H9 (cell line): ENCODE measurements at regions not wholly inside any gene's neighbourhood (a gene's known extent, or its start where the extent isn't known, plus 50 kb on each side); places are given as distances from the start of the nearest gene placed in this dataset.

Source experiments
- DNase-seq: peaks from one replicate; pipeline ENCODE4 v3.0.0-alpha.2; 2017
- H2AFZ ChIP-seq: one replicate; pipeline ENCODE4 v1.6.1; 2013; ENCODE audit warnings: mild to moderate bottlenecking, low read length, control low read depth, moderate library complexity
- H2AK5ac ChIP-seq: 2 replicates; pipeline ENCODE4 v1.6.1; 2013; ENCODE audit warnings: low read length, control low read depth, mixed read lengths; ENCODE audit not compliant: insufficient read length
- H2BK120ac ChIP-seq: one replicate; pipeline ENCODE4 v1.6.1; 2013; ENCODE audit warnings: low read depth, mild to moderate bottlenecking, low read length, control low read depth, inconsistent platforms; ENCODE audit not compliant: poor library complexity, severe bottlenecking
- H2BK12ac ChIP-seq: 2 replicates; pipeline ENCODE4 v1.6.1; 2013; ENCODE audit warnings: low read length, control low read depth, mixed read lengths, low read depth; ENCODE audit not compliant: insufficient read length
- H2BK15ac ChIP-seq: 2 replicates; pipeline ENCODE4 v1.6.1; 2013; ENCODE audit warnings: low read depth, low read length, control low read depth
- H2BK20ac ChIP-seq: one replicate; pipeline ENCODE4 v1.6.1; 2013; ENCODE audit warnings: low read depth, mild to moderate bottlenecking, low read length, control low read depth, inconsistent platforms; ENCODE audit not compliant: poor library complexity, severe bottlenecking
- H2BK5ac ChIP-seq: 2 replicates; pipeline ENCODE4 v1.6.1; 2013; ENCODE audit warnings: low read length, control low read depth, mixed read lengths; ENCODE audit not compliant: insufficient read length
- H3K14ac ChIP-seq: 2 replicates; pipeline ENCODE4 v1.6.1; 2013; ENCODE audit warnings: low read length, control low read depth; ENCODE audit not compliant: insufficient read depth
- H3K18ac ChIP-seq: 2 replicates; pipeline ENCODE4 v1.6.1; 2013; ENCODE audit warnings: low read depth, mild to moderate bottlenecking, mixed read lengths, low read length, control low read depth; ENCODE audit not compliant: insufficient read length
- H3K23ac ChIP-seq: 2 replicates; pipeline ENCODE4 v1.6.1; 2013; ENCODE audit warnings: low read length, control low read depth, mixed read lengths, low read depth; ENCODE audit not compliant: insufficient read length
- H3K23me2 ChIP-seq: 2 replicates; pipeline ENCODE4 v1.6.1; 2013; ENCODE audit warnings: low read depth, mild to moderate bottlenecking, mixed read lengths, low read length, control low read depth; ENCODE audit not compliant: insufficient read length, poor library complexity, severe bottlenecking
- H3K27ac ChIP-seq: 2 replicates; pipeline ENCODE4 v1.5.1; 2013; ENCODE audit warnings: low read length, control low read depth, mixed read lengths, low read depth; ENCODE audit not compliant: insufficient read length
- H3K27me3 ChIP-seq: 2 replicates; pipeline ENCODE4 v1.6.1; 2013; ENCODE audit warnings: low read length, control low read depth, inconsistent platforms; ENCODE audit not compliant: insufficient read depth
- H3K4ac ChIP-seq: 2 replicates; pipeline ENCODE4 v1.6.1; 2013; ENCODE audit warnings: low read depth, mild to moderate bottlenecking, control low read depth, inconsistent platforms, low read length, moderate library complexity
- H3K4me1 ChIP-seq: 2 replicates; pipeline ENCODE4 v1.6.1; 2013; ENCODE audit warnings: low read length, control low read depth, inconsistent platforms; ENCODE audit not compliant: insufficient read depth
- H3K4me2 ChIP-seq: 2 replicates; pipeline ENCODE4 v1.6.1; 2013; ENCODE audit warnings: low read length, control low read depth, mixed read lengths; ENCODE audit not compliant: insufficient read length, insufficient read depth
- H3K56ac ChIP-seq: 2 replicates; pipeline ENCODE4 v1.6.1; 2013; ENCODE audit warnings: low read depth, mild to moderate bottlenecking, mixed read lengths, low read length, control low read depth; ENCODE audit not compliant: insufficient read length
- H3K79me1 ChIP-seq: 2 replicates; pipeline ENCODE4 v1.6.1; 2013; ENCODE audit warnings: low read depth, mild to moderate bottlenecking, moderate library complexity, low read length, control low read depth, inconsistent platforms; ENCODE audit not compliant: insufficient read depth, poor library complexity, severe bottlenecking
- H3K79me2 ChIP-seq: 2 replicates; pipeline ENCODE4 v1.6.1; 2013; ENCODE audit warnings: low read length, control low read depth, inconsistent platforms; ENCODE audit not compliant: insufficient read depth
- H3K9ac ChIP-seq: 2 replicates; pipeline ENCODE4 v1.6.1; 2013; ENCODE audit warnings: low read length, control low read depth, mixed read lengths; ENCODE audit not compliant: insufficient read length; ENCODE audit errors: extremely low read depth
- H3K9me3 ChIP-seq: one replicate; pipeline ENCODE4 v1.6.1; 2013; ENCODE audit warnings: low read depth, low read length, inconsistent platforms; ENCODE audit not compliant: control insufficient read depth
- H3T11ph ChIP-seq: one replicate; pipeline ENCODE4 v1.6.1; 2013; ENCODE audit warnings: mild to moderate bottlenecking, low read length, control low read depth, inconsistent platforms
- H4K20me1 ChIP-seq: one replicate; pipeline ENCODE4 v1.6.1; 2013; ENCODE audit not compliant: control insufficient read depth, insufficient read length, insufficient read depth
- H4K5ac ChIP-seq: 2 replicates; pipeline ENCODE4 v1.6.1; 2013; ENCODE audit warnings: low read depth, mild to moderate bottlenecking, mixed read lengths, low read length, control low read depth; ENCODE audit not compliant: insufficient read length
- H4K8ac ChIP-seq: replicated peaks from 2 replicates; pipeline ENCODE4 v1.6.1; 2013; ENCODE audit warnings: low read length, control low read depth, mixed read lengths, low read depth; ENCODE audit not compliant: insufficient read length
- H4K91ac ChIP-seq: 2 replicates; pipeline ENCODE4 v1.6.1; 2013; ENCODE audit warnings: low read depth, mild to moderate bottlenecking, moderate library complexity, mixed read lengths, low read length, control low read depth; ENCODE audit not compliant: insufficient read length
- H3K27ac Mint-ChIP-seq, 3 experiments: 2 replicates in 2 of 3; 3 replicates in 1 of 3; pipeline ENCODE4 v1.8.0; 2020 to 2021; ENCODE audit warnings: mixed read lengths in 3 of 3, mild to moderate bottlenecking in 1 of 3, moderate library complexity in 1 of 3
- H3K27me3 Mint-ChIP-seq: 2 replicates; pipeline ENCODE4 v1.8.0; 2021; ENCODE audit warnings: low read depth, mild to moderate bottlenecking, moderate library complexity, mixed read lengths
- H3K36me3 Mint-ChIP-seq, 3 experiments: 2 replicates in 2 of 3; 3 replicates in 1 of 3; pipeline ENCODE4 v1.8.0; 2020 to 2021; ENCODE audit warnings: low read depth in 3 of 3, mixed read lengths in 3 of 3; ENCODE audit not compliant: insufficient read depth in 1 of 3
- H3K4me1 Mint-ChIP-seq, 2 experiments: 2 replicates each; pipeline ENCODE4 v1.8.0; 2020; ENCODE audit warnings: mixed read lengths in 2 of 2
- H3K4me3 Mint-ChIP-seq, 2 experiments: 2 replicates in 1 of 2; 3 replicates in 1 of 2; pipeline ENCODE4 v1.8.0; 2020 to 2021; ENCODE audit warnings: mild to moderate bottlenecking in 2 of 2, mixed read lengths in 2 of 2, moderate library complexity in 1 of 2
- H3K9me3 Mint-ChIP-seq, 2 experiments: 2 replicates in 1 of 2; 3 replicates in 1 of 2; pipeline ENCODE4 v1.8.0; 2020; ENCODE audit warnings: mild to moderate bottlenecking in 2 of 2, mixed read lengths in 2 of 2, moderate library complexity in 1 of 2
- CTCF ChIP-seq: fragments of 200-600 bp; sonication (generic); conservative IDR thresholded peaks from 3 replicates; pipeline ENCODE4 v1.8.0; 2021; ENCODE audit warnings: antibody characterized with exemption, mild to moderate bottlenecking
- WGBS: extraction: QIAGEN DNeasy Blood & Tissue Kit; methylation state at CpG from one replicate; pipeline ENCODE4 v1.1.7; 2013; ENCODE audit warnings: missing lambda C conversion rate, low lambda C conversion rate, mixed read lengths; ENCODE audit not compliant: insufficient read length; ENCODE audit errors: extremely low coverage; 5-methylcytosine and 5-hydroxymethylcytosine counted together

DNA sequence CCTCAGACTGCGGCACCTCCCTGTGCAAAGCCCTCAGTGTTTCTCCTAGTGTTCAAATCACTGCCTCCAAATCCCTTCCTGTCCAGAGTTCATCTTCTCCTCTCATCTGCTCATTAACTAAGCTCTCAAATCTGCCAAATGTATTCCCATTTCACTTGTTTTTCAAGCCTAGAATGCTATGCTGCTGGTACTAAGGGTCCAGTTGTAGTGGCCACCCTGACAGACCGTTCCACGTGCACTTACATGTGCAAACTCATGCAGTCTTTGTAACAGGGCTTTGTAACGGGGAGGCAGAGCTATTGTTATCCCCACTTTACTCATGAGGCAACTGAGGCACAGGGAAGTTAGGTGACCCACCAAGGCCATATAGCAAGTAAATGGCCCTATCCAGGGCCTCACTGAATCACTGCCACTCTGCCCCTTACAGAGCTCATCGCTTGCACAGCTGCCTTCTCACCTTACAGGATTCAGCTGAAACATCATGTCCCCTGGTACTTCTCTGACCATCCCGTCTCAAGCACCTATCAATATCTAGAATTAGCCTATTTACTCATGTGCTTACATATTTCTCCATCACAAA, 153.0 kb upstream of the PDE1C start:
- no peak overlapping the region for H3K9ac ChIP-seq

More for the DNA sequence above, 153.0 kb upstream of the PDE1C start:
- H3K4me1 Mint-ChIP-seq: no peaks in the 10 kb centered on the region
- H3K4me3 Mint-ChIP-seq: no peak overlapping the region
- Histone ChIP-seq H3K9me3 (no peaks in the 10 kb centered on the region), H3K79me1 (no peaks in the 10 kb centered on the region), H4K8ac (no peak overlapping the region), H2BK120ac (no peak overlapping the region), H2BK5ac (no peak overlapping the region), H3T11ph (no peak overlapping the region), H3K18ac (no peak overlapping the region), H3K4me2 (no peak overlapping the region), H2BK12ac (no peak overlapping the region), H3K23me2 (no peaks in the 10 kb centered on the region), H3K14ac (no peak overlapping the region), H4K20me1 (no peaks in the 10 kb centered on the region), H2BK15ac (no peak overlapping the region), H3K27ac (no peak overlapping the region), H2AFZ (no peak overlapping the region), H4K91ac (no peak overlapping the region), H2AK5ac (no peak overlapping the region), H3K4ac (no peak overlapping the region), H4K5ac (no peak overlapping the region), H3K27me3 (no peaks in the 10 kb centered on the region), H3K56ac (no peak overlapping the region), H2BK20ac (no peak overlapping the region), H3K79me2 (no peaks in the 10 kb centered on the region), H3K23ac (no peak overlapping the region), H3K4me1 (no peaks in the 10 kb centered on the region)
- peaks cover 0 to 2% (median 0%) of the 10 kb centered on the region in 3 experiments; a peak in 1 of 7 replicates for H3K36me3 Mint-ChIP-seq
- WGBS: no CpG with 5 or more reads among the region's 6 CpGs
- no peak for DNase-seq
- H3K27me3 Mint-ChIP-seq: peaks cover 24% of the 10 kb centered on the region
- TF ChIP-seq CTCF: no peak
- H3K9me3 Mint-ChIP-seq: no peaks in the 10 kb centered on the region
- H3K27ac Mint-ChIP-seq: no peak overlapping the region; a peak in 2 of 7 replicates
